AG20443 (cell line): ENCODE measurements at regions not wholly inside any gene's neighbourhood (a gene's known extent, or its start where the extent isn't known, plus 50 kb on each side); places are given as distances from the start of the nearest gene placed in this dataset.

Source experiments
- DNase-seq: peaks from one replicate; pipeline ENCODE4 v3.0.0; 2012; ENCODE audit warnings: low spot score, mixed read lengths

DNA sequence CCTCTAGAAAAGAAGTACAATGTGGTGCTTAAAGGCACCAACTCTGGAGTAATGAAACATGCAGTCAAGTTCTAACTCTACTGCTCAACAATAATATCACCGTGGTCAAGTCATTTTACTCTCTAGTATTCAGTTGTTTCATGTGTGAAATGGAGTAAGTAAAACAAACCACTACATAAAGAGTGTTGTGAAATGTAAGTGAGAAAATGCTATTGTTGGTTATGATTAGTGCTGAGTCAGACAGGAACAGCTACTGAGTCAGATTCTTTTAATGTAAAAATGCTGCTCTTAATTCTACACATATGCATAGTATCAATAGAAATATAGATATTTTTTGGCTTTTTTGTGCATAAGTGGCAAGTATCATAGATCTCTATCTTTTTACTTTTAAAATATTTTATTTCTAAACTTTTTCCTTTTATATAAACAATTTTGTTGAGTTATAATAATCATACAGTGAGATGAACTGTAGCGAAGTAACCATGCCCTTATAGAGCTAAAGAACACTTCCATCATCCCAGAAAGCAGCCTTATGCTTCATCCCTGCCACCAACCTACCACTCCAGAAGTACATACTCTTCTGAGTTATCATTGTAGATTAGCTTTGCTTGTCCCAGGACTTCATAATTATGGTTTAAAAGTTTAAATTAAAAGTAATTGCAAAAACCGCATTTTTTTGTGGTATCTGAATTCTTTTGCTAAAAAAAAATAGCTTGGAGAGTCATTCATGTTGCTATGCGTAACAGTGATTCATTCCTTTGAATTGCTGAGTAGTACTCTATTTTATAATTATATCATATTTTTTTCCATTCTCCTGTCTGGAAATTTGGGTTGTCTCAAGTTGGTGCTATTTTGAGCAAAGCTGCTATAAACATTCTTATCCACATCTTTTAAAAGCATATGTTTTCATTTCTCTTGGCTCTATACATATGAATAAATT lies 548.2 kb upstream of the CLINT1 start:
- peak; percentile 47 for DNase-seq

DNA sequence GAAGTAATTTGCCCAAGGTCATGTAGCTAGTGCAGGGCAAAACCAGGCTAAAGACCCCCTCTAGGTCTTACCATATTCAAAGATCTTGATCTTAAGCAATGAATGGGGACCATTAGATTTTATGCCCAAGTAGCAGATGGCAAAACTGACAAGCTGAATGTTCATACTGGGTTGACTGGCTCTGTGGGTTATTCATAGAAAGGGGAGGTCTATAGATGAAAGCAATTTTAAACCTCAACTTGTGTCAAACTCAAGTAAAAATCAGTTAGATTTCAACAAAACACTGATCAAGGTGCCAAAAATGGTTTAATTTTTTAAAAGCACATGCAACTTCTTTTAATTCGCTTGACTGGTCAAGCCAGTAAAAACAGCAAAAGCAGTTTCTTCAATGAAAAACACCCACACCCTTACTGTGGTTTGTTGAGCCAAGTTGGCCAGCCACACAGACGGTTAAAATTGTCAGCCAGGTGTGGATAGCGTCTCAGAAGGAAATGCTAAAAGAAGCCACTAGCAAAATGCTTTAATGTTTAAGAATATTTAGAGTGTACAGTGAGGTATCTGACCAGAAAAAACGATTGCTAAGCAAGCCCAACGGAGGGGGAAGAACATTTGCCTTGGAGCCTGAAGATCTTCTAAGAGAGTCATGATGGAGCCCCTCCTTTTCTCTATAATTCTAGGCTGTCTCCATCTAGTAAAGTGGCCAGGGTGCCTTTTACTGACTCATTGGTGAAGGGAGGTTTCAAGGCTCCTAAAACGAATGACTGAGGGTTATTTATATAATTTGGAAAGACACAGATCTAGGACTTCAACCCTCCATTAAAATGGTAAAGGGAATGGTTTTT lies 539.6 kb upstream of the CLINT1 start:
- no peak for DNase-seq

DNA sequence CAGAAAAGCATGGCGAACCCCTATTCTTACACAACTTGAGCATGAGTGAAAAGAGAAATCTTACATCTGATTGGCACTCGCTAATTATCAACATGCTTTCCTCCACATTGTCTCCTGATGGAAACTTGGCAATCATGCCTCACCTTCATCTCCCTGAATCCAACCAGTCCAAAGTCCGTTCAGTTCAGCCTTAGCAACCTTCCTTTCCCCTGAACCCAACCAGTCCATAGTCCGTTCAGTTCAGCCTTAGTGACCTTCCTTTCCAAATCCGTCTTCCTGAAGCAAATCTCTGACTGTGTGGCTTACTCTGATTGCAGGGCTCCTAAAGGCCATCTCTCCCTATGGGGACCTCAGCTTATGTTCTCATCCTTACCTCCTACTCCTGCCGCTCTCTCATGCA lies 538.3 kb upstream of the CLINT1 start:
- no peak for DNase-seq

DNA sequence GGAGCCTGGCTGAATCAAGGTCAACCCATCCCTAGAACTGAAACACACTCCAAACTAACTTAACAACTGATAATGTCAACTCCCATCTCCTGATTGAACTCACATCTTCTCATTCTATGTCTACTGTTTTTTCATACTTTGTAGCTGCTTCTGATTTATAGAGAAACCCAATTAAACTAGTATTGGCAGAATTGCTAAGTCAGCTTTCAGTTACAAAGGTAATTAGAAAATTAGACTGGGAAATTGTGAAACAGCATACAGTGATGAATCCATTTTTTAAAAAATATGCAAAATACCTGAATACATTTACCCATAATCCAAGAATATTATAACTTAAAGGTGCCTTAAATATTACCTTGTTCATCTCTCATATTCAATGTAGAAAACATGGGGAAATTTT lies 535.2 kb upstream of the CLINT1 start:
- DNase-seq = no peak

DNA sequence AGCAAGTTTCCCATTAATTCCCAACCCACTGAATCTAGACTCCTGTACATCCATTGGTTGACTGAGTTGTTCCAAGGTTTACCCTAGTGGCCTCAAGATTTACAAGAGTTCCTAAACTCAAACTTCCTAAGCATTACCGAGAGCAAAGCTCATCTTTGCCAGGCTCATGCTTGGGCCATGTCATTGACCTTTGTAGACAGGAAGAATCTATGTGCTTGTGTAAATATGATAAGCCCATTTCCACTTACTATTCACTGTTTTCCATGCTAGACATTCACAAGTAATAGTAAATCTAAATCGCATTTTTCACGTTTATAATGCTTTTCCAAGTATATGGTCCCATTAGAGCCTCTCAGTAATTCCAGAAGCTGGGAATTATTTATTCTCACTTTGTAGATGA lies 534.5 kb upstream of the CLINT1 start:
- DNase-seq = no peak

DNA sequence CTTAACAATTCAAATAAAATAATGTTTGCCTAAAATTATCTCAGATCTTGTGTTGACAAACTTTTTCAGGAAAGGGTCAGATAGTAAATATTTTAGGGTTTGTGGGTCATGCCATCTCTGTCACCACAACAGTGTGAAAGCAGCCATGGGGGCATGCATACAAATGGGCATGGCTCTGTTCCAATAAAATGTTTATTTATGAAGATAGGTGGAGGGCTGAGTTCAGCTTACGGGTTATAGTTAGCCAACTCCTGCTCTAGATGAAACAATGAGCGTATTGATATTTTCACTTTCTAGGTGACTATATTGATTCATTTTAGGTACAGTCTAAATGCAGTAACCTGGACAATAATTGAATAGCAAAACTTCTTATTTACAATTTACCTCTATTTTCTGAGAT lies 533.8 kb upstream of the CLINT1 start:
- DNase-seq = no peak

DNA sequence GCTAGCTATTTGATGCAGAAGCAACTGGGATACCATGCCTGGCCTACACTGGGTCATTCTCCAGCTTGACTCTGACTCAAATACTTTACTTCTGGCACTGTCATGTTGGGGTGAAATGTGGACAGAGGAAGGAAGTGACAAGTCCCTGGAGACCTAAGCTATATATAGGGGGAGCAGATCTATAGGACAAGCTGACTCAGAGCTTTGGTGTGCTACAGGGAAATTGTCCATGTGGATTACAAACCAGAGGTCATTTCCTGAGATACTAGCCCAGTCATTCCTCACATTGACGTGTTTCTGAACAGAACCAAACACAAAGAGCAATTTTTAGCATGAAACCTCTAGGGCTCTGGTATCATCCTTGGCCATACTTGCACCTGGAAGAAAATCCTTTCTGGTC lies 531.6 kb upstream of the CLINT1 start:
- DNase-seq = no peak

DNA sequence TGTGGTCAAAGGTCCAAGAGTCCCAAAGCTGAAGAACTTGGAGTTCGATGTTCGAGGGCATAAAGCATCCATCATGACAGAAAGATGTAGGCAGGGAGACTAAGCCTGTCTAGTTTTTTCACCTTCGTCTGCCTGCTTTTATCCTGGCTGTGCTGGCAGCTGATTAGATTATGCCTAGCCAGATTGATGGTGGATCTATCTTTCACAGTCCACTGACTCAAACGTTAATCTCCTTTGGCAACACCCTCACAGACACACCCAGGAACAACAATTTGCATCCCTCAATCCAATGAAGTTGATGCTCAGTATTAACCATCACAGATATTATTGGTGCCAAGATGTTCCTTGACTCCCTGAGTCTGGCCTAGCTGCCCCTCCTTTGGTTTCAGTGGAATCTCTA lies 530.8 kb upstream of the CLINT1 start:
- DNase-seq = no peak

DNA sequence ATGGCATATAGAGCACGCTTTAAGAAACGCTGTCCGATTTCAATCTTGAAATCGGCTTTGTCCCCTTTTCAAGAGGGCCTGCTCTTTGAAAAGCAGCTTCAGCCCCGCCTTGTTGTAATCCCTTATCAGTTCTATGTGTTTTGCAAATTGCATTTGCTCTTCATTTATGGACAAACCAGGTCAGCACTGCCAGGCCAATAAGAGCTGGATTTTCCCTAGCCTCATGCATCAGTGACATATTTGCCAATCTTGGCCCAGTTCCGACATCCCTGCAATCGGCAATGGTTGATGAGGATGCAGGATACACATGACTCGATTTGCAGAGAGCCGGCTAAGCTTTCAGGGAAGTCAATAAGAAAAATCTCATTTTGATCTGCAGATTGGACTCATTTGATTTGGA lies 529.1 kb upstream of the CLINT1 start:
- DNase-seq = no peak

DNA sequence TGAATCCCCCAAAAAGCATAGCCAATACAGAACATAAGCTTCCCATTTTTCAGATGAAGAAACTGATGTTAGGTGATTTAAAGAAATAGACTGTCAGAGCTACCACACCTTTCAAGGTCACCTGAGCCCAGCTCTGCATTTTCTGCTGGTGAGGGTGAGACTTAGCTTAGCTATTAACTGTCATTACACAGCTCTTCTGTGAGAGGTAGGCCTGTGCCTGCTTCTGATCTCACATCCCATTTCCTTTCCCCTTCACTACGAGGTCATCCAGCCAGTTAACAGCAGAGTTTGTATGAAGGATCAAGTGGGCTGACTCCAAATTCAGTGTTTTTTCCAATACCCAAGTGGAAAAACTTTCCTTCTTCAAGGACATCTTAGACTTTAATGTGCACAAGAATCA lies 528.6 kb upstream of the CLINT1 start:
- DNase-seq = no peak

DNA sequence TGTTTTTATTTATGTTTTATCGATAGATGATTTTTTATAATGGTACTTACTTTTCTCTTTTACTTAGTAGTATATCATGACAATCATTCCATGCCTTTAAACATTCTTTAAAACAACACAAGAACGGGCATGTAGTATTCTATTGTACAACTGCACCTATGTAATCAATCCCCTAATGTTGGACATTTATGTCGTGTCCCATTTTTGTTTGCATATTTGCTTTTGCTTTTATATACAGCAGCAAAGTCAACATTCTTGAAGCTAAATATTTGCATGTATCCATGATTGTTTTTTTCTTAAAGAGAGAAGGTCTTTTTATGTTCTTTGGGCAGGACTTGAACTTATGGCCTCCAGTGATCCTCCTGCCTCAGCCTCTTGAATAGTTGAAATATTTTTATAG lies 527.0 kb upstream of the CLINT1 start:
- DNase-seq = no peak

DNA sequence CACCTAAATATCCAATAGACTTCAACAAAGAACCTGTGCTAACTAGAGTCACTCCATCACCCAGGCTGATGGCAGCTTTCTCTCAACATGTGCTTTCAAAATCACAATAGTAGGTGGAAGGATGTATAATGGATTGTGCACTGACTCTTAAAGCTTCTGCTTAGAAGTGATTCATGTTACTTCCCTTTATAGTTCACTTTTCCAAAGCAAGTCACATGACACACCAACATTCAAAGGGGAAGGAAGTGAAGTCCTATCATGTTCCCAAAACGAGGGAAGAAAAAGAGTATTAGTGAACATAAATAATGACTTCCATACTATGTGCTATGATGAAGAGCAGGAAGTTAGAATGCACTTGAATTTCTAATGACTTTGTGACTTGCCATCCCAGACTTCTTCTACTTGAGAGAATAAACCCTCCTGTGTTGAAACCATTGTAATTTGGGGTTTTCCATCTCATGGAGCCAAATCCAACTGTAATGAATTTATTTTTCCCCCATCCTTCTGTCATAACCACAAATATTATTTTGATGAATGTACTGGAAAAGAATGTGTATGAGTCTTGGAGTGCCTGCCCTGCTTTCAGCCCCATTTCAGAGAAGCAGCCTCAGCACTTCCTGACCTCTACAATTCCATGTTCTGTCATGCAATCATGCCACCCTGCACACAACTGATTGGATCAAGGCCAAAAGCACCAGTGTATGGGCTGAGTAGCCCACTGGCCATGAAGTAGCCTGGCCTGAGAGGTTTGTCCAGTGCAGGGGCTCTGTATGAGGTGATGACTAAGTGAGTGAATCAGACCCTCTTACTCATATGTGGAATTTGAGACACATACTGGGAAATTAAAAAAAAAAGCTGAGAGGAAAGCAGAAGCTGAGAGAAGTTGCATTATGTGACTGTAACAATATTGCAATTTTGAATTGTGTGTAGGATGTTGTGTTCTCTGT lies 525.9 kb upstream of the CLINT1 start:
- peak; percentile 80 for DNase-seq

DNA sequence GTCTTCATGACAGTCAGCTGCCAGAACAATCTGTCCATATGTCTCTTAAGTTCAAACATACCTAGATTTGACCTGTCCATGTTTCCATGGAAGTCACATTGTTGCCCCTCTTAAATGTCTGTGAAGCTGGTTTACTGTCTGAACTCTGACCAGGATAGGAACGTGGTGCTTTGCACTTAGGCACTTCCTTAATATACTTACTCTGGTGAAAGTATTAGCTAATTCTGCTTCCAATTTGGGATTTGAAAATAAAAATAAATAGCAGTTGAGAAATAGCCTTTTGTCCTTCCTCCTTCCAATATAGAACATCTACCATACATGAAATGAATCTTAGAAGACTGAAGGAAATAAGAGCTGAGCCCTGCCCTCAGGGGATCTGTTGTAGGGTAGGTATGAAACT lies 524.5 kb upstream of the CLINT1 start:
- DNase-seq = no peak

DNA sequence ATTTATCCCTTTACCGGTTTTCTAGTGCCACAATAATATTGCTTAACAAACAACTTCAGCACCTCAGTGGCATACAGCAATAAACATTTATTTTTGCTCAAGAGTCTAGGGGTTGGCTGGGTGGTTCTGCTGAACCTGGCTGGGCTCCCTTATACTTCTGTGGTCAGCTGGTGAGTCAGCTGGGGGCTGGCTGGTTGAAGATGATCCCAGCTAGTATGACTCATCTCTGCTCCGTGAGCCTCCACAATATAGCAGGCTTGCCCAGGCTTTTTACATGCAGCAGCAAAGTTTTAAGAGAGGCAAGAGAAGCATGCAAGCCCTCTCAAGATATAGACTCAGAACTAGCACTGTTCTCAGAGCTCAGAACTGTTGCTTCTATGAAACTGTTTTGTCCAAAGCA lies 523.5 kb upstream of the CLINT1 start:
- DNase-seq = peak; percentile 94

DNA sequence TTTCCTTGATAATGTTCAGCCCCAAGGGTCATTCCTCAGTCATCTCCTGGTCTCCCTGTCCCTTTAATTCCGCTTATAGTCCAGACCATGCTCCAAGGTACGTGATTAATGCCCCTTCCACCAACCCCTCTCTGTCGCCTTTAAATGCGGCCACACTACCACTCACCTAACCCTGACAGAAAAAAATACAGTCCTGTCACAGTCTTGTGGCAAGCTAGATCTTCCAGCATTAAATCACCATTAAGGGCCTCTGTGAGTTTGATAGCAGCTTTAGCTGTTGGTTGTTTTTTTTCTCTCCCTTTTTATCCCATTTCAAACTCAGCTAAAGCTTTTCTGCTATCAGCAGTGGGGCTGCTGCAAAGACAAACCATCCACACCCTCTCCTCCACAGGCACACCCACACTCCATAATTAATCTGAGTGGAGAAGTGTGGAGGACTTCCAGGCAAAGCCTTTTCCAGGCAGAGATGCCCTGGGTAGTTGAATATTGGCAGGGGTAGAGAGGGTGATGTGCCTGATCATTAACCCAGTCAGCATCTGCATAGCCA lies 522.7 kb upstream of the CLINT1 start:
- DNase-seq = no peak

DNA sequence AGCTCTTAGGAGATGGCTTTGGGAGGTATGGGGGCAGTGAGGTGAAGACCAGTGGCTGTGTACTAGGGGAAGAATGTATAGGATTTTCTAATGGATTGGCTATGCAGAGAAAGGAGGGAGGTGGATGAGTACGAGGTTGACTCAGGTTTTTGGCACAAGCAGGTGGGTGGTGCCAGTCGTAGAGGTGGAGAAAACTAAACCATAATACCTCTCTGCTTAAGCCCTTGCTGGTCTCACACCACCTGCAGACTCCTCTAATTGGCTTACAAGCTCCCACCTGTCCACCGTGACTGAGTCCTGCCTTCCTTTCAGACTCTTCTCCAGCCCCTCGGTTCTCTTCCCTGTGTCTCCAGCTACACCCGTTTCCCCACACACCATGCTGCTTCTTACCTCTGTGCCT lies 521.7 kb upstream of the CLINT1 start:
- DNase-seq = no peak

DNA sequence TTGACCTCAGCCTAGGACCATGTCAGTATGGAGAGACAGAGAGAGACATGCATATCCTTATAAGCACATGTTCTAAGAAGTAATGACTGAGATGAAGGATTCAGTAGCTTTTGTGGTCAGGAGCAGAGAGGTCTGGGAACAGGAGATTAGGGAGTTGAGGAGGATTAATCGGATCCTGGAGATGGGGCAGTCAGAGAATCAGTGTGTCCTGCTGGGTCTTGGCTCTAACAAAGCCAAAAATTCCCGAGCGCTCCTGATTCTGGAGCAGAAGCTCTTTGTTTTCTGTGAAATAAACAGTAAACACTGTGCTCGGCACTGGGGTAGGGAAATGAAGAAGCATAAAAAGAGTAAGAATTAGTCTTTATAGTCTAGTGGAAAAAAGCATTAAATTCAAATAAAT lies 520.0 kb upstream of the CLINT1 start:
- no peak for DNase-seq

DNA sequence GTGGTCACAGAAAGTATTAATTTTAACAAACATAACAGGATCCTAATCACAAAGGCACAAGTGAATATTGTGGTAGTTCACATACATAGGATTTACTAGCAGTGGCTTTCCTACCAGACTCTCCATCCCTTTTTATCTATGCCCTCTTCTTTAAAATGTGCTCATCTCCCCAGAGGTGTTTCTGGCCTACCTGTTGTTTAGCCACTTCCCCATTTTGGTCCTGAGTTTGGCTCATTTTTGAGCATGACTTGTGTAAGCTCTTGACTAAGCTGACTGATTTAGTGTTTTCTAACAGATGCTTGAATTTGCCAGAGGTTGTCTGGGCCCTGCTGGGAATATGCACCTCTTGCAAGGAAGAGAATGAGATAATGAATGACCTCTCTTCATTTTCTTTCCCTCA lies 517.7 kb upstream of the CLINT1 start:
- no peak for DNase-seq

DNA sequence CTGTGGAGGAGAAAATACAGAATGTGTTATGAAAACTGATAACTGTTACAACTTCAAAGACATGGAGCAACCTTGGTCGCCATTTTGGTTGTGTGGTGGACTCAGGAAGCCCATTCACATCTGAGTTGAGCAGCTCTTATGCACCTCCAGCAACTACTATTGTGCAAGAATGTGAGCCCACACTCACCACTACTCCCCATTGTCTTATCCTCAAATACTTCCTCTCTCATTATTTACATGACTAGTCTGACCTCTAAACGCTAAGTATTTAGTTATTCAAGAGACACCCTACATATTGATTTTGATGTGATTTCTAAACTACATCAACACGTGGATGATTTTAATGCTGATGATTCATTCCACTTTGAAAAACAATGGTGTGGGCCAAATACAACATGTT lies 516.6 kb upstream of the CLINT1 start:
- DNase-seq = no peak

DNA sequence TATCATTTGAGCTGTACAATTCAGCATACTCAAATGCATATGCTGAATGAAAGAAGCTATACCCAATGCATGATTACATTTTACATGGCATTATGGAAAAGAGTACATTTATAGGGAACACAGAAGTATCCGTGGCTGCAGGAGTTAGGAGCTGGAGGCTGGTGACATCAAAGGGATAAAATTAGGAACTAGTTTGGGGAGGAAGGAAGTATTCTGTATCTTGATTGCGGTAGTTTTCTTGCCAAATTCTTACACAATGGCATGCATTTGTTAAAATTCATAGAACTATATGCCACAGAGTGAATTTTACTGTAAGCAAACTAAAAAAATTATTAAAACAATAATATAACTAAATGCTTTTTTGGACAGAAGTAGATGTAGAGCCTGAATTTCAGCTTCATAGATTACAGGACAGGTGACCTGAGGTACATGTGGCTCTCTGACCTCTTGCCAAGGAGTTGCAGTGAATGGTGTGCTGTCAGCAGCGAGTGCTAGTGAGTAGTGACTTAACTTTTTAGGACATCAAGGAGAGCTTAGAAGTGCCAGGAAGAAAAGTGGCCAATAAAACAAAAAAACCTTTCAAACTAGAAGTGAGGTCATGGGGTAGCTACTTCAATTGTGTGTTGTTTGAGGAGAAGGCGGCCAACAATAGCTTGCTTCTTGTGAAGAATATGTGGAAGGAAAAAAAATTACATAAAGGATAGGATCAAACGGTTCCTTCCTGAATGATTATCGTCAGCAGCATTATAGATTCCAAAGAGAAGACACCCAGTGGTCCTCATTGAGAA lies 514.9 kb upstream of the CLINT1 start:
- no peak for DNase-seq

DNA sequence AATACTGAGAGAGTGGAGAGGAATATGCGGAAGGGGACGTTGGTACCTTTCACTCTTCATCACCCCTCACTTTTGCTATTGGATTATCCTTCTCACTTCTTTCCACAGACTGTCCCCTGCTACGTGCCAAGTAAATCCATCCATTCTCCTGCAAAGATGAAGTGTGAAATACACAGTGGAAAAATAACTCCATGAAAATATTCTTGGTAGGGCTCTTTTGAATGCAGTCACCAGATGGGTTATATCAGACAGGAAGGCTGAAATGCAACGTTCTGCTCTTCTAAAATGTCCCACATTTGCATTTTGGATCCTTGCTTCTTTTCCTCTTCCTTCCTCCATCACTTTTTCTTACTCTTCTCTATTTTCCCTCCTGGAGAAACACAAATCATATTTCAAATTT lies 510.3 kb upstream of the CLINT1 start:
- no peak for DNase-seq
